GM12892 (cell line): ENCODE measurements at regions not wholly inside any gene's neighbourhood (a gene's known extent, or its start where the extent isn't known, plus 50 kb on each side); places are given as distances from the start of the nearest gene placed in this dataset.

Source experiments
- POLR2A ChIP-seq: IDR thresholded peaks from 2 replicates; pipeline ENCODE4 v1.6.1; 2011; ENCODE audit warnings: low read depth, low read length, control low read depth
- POLR2AphosphoS5 ChIP-seq: IDR thresholded peaks from 2 replicates; pipeline ENCODE4 v1.6.1; 2011; ENCODE audit warnings: low read depth, low read length, control low read depth
- TAF1 ChIP-seq: IDR thresholded peaks from 2 replicates; pipeline ENCODE4 v1.6.1; 2011; ENCODE audit warnings: low read depth, mild to moderate bottlenecking, control low read depth, low read length, borderline replicate concordance

DNA sequence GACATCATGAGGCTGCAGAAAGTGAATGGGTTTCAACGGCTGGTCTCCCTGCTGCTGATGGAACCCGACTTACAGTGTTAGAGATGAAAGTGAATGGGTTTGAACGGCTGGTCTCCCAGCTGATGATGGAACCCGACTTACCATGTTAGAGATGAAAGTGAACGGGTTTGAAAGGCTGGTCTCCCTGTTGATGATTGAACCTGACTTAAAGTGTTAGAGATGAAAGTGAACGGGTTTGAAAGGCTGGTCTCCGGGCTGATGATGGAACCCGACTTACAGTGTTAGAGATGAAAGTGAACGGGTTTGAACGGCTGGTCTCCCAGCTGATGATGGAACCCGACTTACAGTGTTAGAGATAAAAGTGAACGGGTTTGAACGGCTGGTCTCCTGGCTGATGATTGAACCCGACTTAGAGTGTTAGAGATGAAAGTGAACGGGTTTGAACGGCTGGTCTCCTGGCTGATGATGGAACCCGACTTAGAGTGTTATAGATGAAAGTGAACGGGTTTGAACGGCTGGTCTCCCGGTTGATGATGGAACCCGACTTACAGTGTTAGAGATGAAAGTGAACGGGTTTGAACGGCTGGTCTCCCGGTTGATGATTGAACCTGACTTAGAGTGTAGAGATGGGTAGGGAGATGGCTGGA is 76.1 kb upstream of the ALKAL2 start:
- TF ChIP-seq POLR2A, result no peak
- no peak for TF ChIP-seq POLR2AphosphoS5
- no peak for TF ChIP-seq TAF1
